Osteocyte (in vitro differentiated cells): ENCODE measurements at regions not wholly inside any gene's neighbourhood (a gene's known extent, or its start where the extent isn't known, plus 50 kb on each side); places are given as distances from the start of the nearest gene placed in this dataset.

Experiments
- DNase-seq: peaks from one replicate; pipeline ENCODE4 v3.0.0; 2021; ENCODE audit warnings: mixed read lengths; ENCODE audit not compliant: unreplicated experiment; ENCODE audit errors: extremely low spot score
- H3K27ac Mint-ChIP-seq: one replicate; pipeline ENCODE4 v1.8.0; 2021; ENCODE audit warnings: mild to moderate bottlenecking, mixed read lengths; ENCODE audit not compliant: unreplicated experiment
- H3K27me3 Mint-ChIP-seq: one replicate; pipeline ENCODE4 v1.8.0; 2021; ENCODE audit warnings: mixed read lengths; ENCODE audit not compliant: unreplicated experiment
- H3K36me3 Mint-ChIP-seq: one replicate; pipeline ENCODE4 v1.8.0; 2021; ENCODE audit warnings: mixed read lengths; ENCODE audit not compliant: unreplicated experiment
- H3K4me1 Mint-ChIP-seq: one replicate; pipeline ENCODE4 v1.8.0; 2021; ENCODE audit warnings: mixed read lengths; ENCODE audit not compliant: unreplicated experiment
- H3K4me3 Mint-ChIP-seq: one replicate; pipeline ENCODE4 v1.8.0; 2021; ENCODE audit warnings: mild to moderate bottlenecking, moderate library complexity, mixed read lengths; ENCODE audit not compliant: unreplicated experiment
- H3K9me3 Mint-ChIP-seq: one replicate; pipeline ENCODE4 v1.8.0; 2021; ENCODE audit warnings: mixed read lengths; ENCODE audit not compliant: unreplicated experiment
- CTCF ChIP-seq: fragments of 200-600 bp; sonication (generic); IDR thresholded peaks from 2 replicates; pipeline ENCODE4 v1.5.0; 2021; ENCODE audit warnings: antibody characterized with exemption, mild to moderate bottlenecking, moderate library complexity

GRCh38 chr6:105977934-105978504, 108.1 kb upstream of the PRDM1 start:
- Mint-ChIP-seq H3K4me1 (peaks cover 5% of the 10 kb centered on the region), H3K27ac (no peak overlapping the region)

GRCh38 chr6:105974986-105975385, 111.2 kb upstream of the PRDM1 start:
- DNase-seq: no peak
- Mint-ChIP-seq H3K27ac (no peak overlapping the region), H3K4me1 (no peaks in the 10 kb centered on the region), H3K4me3 (no peak overlapping the region), H3K9me3 (peaks cover 28% of the 10 kb centered on the region), H3K36me3 (peaks cover 2% of the 10 kb centered on the region), H3K27me3 (peaks cover 12% of the 10 kb centered on the region)
- no peak for TF ChIP-seq CTCF

More at GRCh38 chr6:105977934-105978504, 108.1 kb upstream of the PRDM1 start:
- no peak for TF ChIP-seq CTCF
- Mint-ChIP-seq H3K4me3 (no peak overlapping the region), H3K36me3 (no peaks in the 10 kb centered on the region), H3K27me3 (peaks cover 24% of the 10 kb centered on the region), H3K9me3 (peaks cover 8% of the 10 kb centered on the region)
- DNase-seq: no peak

- DNase-seq: no peak
- no peaks in the 10 kb centered on the region for H3K4me1 Mint-ChIP-seq
- no peak overlapping the region for H3K4me3 Mint-ChIP-seq
- H3K9me3 Mint-ChIP-seq: peaks cover 46% of the 10 kb centered on the region
- no peak overlapping the region for H3K27ac Mint-ChIP-seq
- no peak for TF ChIP-seq CTCF
- peaks cover 16% of the 10 kb centered on the region for H3K27me3 Mint-ChIP-seq
- H3K36me3 Mint-ChIP-seq: peaks cover 2% of the 10 kb centered on the region
Observed at GRCh38 chr6:105972440-105972839, 113.7 kb upstream of the PRDM1 start.

- peaks cover 45% of the 10 kb centered on the region for H3K9me3 Mint-ChIP-seq
- no peak for DNase-seq
- TF ChIP-seq CTCF: no peak
- no peak overlapping the region for H3K4me3 Mint-ChIP-seq
- peaks cover 2% of the 10 kb centered on the region for H3K36me3 Mint-ChIP-seq
- H3K4me1 Mint-ChIP-seq: no peaks in the 10 kb centered on the region
- no peak overlapping the region for H3K27ac Mint-ChIP-seq
- H3K27me3 Mint-ChIP-seq: peaks cover 12% of the 10 kb centered on the region
Observed at GRCh38 chr6:105968603-105969333, 117.4 kb upstream of the PRDM1 start.

GRCh38 chr6:105967917-105968602, 118.1 kb upstream of the PRDM1 start:
- no peak for DNase-seq

More at GRCh38 chr6:105967917-105968602, 118.1 kb upstream of the PRDM1 start:
- Mint-ChIP-seq H3K27ac (no peak overlapping the region), H3K27me3 (peaks cover 8% of the 10 kb centered on the region), H3K36me3 (peaks cover 2% of the 10 kb centered on the region), H3K9me3 (peaks cover 38% of the 10 kb centered on the region), H3K4me1 (no peaks in the 10 kb centered on the region), H3K4me3 (no peak overlapping the region)
- TF ChIP-seq CTCF: no peak
